Stimulated activated CD8-positive, alpha-beta memory T cell treated with anti-CD3 and anti-CD28 coated beads, Interleukin-15, amount 100 ng/mL, for 48 hours (primary cell): ENCODE measurements at regions not wholly inside any gene's neighbourhood (a gene's known extent, or its start where the extent isn't known, plus 50 kb on each side); places are given as distances from the start of the nearest gene placed in this dataset.

Source experiments
- DNase-seq, 2 donors: peaks; one replicate each; pipeline ENCODE4 v3.0.0-alpha.2; 2020; ENCODE audit warnings: low read depth in 2 of 2

DNA sequence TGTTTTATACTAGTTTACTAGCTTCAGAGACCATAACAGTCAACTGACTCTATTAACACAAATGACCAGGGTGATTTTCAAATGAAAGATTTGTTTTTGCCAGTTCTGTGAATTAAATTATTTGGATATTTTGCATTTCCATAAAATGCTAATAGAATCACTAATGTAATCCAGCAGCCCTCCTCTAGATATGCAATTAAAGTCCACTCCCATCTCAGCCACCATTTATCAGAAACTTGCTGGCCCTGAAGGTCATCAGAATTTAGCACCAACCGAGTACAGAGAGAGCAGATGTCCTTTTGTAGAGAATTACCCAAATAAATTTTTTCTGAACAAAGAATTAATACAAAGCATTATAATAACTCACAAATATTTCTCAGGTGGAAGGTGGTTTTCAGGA, 531.1 kb upstream of the SLIT2 start:
- DNase-seq, result no peak

GRCh38 chr4:19720190-19720589, 531.5 kb upstream of the SLIT2 start:
- no peak for DNase-seq

DNA sequence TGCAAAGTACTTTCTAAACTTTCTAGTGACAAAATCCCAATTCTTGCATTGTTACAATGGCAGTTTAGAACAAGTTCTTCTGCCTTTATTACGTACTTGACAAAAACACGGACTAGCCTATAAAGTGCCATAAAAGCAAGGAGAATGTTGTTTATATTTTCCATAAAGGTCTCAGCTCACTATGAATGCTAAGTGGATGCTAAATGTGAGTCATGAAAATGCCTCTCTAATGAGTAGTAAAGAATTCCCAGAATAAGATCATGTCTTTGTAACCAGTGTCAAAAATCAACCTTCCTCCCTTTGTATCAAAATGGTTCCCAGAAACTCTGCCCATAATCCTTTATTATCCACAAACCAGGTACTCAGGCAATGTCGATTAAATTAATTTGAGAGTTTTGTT, 539.8 kb upstream of the SLIT2 start:
- no peak for DNase-seq

GRCh38 chr4:19707876-19708275, 543.8 kb upstream of the SLIT2 start:
- no peak for DNase-seq

GRCh38 chr4:19703391-19703790, 548.3 kb upstream of the SLIT2 start:
- DNase-seq, result no peak

GRCh38 chr4:19700992-19701391, 550.7 kb upstream of the SLIT2 start:
- DNase-seq, result no peak

- no peak for DNase-seq
Measured at GRCh38 chr4:19698961-19699360, 552.7 kb upstream of the SLIT2 start.

- DNase-seq, result no peak
Measured at GRCh38 chr4:19694812-19695211, 556.9 kb upstream of the SLIT2 start.

GRCh38 chr4:19693936-19694570, 557.7 kb upstream of the SLIT2 start:
- DNase-seq, result no peak

DNA sequence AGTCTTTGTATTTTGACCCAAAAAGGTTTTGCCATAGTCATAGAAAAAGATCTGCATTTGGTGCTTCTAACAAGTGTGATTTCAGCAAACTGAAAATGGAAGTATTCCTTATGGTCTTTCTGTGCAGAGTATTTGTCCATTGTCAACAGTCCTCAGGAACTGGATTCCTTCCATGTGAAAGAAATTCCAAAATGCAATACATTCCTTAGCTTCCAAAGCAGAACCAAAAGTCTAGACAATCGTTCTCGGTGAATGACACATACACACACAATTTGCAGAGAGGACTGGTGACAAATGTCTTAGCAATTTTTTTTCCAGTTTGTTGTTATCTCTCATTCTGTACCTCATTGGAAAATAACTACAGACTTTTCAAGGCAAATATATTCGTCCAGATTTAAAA, 562.2 kb upstream of the SLIT2 start:
- DNase-seq, result no peak

- no peak for DNase-seq
Measured at GRCh38 chr4:19686456-19686855, 565.2 kb upstream of the SLIT2 start.

GRCh38 chr4:19684084-19684483, 567.6 kb upstream of the SLIT2 start:
- no peak for DNase-seq

DNA sequence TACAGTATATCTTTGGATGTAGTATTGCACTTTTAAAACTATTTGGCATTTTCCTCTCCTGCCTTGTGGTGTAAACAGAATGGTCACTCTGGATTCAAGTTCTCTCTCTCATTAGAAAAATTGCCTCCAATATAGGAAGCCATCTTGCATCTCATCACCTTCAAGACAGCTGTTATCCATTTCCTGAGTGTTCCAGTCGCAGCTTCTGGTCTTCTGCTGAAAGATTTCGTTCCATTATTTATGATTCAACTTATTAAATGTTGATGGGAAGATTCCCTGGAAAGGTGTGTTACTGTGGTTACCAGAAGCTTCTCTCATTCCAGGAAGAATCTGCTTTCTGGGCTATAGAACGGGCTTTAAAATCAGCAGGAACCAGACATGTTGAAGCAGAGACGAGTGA, 568.3 kb upstream of the SLIT2 start:
- no peak for DNase-seq

DNA sequence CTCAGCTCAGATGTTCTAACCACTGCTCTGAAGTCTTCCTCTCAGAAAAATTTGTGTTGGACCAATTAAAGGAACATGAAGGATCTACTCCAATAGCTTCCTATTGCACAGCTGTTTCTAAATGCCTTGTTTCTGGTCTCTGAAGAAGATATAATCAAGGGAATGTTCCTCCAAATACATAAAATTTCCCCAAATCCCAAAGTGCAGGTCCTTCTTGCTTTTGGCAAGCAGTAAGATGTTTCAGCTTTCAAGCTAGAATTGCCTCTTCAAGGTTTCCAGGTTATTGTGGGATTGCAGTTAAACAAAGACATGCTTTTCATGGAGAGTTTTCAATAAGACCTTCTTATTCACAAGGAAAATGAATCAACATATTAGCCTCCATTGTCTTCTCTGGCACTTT, 574.5 kb upstream of the SLIT2 start:
- DNase-seq, result no peak

DNA sequence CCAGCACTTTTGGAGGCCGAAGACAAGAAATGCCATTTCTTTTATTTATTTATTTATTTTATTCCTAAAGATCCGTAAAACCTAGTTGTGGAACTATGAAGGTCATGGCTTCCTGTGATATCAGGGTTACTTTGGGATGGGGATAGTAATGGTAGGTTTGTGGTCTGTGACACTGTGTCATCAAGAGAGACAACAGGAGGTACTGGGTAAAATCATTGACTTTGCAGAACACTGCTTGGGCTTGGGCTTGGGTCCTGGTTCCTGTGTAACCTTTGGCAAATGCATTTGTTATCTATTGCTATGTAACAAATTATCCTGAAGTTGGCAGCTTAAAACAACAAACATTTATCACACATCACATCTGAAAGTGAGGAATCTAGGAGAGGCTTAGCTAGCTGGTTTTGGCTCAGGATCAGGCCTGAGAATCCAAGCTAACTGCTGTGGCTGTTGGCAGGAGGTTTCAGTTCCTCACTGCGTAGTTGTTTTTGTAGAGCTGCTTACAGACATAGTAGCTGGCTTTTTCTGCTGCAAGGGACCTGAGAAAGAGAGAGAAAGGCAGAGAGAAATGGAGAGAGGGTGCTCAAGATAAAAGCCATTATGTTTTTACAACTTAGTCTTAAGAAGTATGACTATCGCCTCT, 576.4 kb upstream of the SLIT2 start:
- no peak for DNase-seq

- DNase-seq, result no peak
Measured at GRCh38 chr4:19659101-19659500, 592.6 kb upstream of the SLIT2 start.

DNA sequence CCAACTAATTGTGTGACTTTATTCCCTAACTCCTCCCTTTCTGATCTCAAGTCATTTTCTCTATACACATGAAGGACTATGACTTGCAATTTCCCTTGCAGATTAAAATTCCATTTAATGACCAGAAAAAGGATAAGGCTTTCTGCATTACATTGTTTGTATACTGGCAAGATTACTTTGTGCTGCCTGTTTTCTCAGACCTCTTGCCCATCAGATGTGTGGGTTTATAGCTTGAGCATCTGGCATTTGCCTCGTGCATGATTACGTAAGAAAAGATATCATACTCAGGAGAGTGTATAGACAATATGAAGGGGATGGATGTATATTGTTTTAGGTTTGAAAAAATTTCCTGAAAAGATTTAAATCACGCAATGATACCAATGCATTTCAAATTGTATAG, 593.8 kb upstream of the SLIT2 start:
- no peak for DNase-seq

GRCh38 chr4:19655666-19656065, 596.0 kb upstream of the SLIT2 start:
- DNase-seq, result no peak

GRCh38 chr4:19650903-19651864, 600.5 kb upstream of the SLIT2 start:
- DNase-seq, result no peak

DNA sequence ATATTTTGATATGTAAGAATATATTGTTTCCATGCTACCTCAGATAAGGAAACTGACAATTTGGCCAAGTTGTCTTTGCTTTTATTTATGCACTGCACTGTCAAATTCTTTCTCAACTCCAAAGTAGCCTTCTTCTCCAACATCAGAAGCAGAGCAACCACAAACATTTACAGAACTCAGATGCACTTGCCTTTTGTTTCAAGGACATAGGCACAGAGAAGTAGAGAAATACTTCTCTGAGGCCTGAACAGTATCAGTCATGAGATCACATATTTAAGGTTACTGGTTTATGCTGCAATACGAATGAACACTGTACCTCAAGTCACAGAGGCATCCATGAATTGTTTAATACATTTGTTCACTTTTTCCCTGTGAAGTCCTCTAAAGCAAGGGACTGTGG, 606.1 kb upstream of the SLIT2 start:
- no peak for DNase-seq

DNA sequence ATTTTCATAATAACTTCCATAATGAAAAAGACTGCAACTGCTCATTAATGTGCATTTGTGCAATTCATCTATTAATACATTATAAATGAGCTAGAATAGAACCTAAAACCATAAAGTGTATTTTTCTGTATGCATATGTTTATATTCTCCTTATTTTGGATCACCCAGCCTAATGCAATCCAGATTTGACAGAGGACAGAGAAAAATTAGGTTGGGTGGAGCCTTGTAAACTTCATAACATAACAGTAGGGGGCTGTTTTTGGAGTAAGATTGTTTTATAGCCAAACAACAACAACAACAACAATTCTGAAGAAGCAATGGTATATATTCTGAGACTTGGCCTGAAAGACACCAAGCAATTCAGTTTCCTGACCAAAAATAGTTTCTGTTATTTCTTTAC, 615.3 kb upstream of the SLIT2 start:
- no peak for DNase-seq

- no peak for DNase-seq
Measured at GRCh38 chr4:19631814-19632213, 619.9 kb upstream of the SLIT2 start.

GRCh38 chr4:19623866-19624265, 627.8 kb upstream of the SLIT2 start:
- no peak for DNase-seq
